OCI-LY1 (cell line): ENCODE measurements at regions not wholly inside any gene's neighbourhood (a gene's known extent, or its start where the extent isn't known, plus 50 kb on each side); places are given as distances from the start of the nearest gene placed in this dataset.

Experiments
- EZH2 ChIP-seq: fragments of 200-600 bp; sonication (generic), shearing (Covaris generic); IDR thresholded peaks from 2 replicates; pipeline ENCODE4 v1.8.0; 2017; ENCODE audit warnings: borderline replicate concordance, mixed run types, mild to moderate bottlenecking, antibody characterized with exemption, low read length, moderate library complexity, mixed read lengths
- TF ChIP-seq, protein P1 (sequence below): fragments of 200-600 bp; sonication (generic), shearing (Covaris generic); IDR thresholded peaks from 2 replicates; pipeline ENCODE4 v1.5.1; 2017; ENCODE audit warnings: mild to moderate bottlenecking, antibody characterized with exemption, low read length, moderate library complexity, mixed read lengths

- TF ChIP-seq, protein P1, sequence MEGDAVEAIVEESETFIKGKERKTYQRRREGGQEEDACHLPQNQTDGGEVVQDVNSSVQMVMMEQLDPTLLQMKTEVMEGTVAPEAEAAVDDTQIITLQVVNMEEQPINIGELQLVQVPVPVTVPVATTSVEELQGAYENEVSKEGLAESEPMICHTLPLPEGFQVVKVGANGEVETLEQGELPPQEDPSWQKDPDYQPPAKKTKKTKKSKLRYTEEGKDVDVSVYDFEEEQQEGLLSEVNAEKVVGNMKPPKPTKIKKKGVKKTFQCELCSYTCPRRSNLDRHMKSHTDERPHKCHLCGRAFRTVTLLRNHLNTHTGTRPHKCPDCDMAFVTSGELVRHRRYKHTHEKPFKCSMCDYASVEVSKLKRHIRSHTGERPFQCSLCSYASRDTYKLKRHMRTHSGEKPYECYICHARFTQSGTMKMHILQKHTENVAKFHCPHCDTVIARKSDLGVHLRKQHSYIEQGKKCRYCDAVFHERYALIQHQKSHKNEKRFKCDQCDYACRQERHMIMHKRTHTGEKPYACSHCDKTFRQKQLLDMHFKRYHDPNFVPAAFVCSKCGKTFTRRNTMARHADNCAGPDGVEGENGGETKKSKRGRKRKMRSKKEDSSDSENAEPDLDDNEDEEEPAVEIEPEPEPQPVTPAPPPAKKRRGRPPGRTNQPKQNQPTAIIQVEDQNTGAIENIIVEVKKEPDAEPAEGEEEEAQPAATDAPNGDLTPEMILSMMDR: no peak
- no peak for TF ChIP-seq EZH2
Measured at GRCh38 chr14:86596024-86596423, 1066.1 kb downstream of the FLRT2 start.
